OCI-LY3 (cell line): ENCODE measurements at regions not wholly inside any gene's neighbourhood (a gene's known extent, or its start where the extent isn't known, plus 50 kb on each side); places are given as distances from the start of the nearest gene placed in this dataset.

Source experiments
- CTCF ChIP-seq: fragments of 200-600, 300-600 bp; sonication (generic); IDR thresholded peaks from 2 replicates; pipeline ENCODE4 v1.5.1; 2014; ENCODE audit warnings: antibody characterized with exemption, low read length, low read depth
- EZH2phosphoT487 ChIP-seq: fragments of 200-600 bp; shearing (Covaris generic); IDR thresholded peaks from 2 replicates; pipeline ENCODE4 v1.6.1; 2018; ENCODE audit warnings: antibody characterized with exemption, mixed run types, low read depth

GRCh38 chrX:47723689-47724088 is 64.7 kb upstream of the UXT start:
- TF ChIP-seq EZH2phosphoT487 (no peak), CTCF (peak; percentile 34)
